A549 (cell line): ENCODE measurements at regions not wholly inside any gene's neighbourhood (a gene's known extent, or its start where the extent isn't known, plus 50 kb on each side); places are given as distances from the start of the nearest gene placed in this dataset.

Source experiments
- ATAC-seq, 2 experiments: fragments of 200-7000 bp in 1 of 2; fragments of >200 bp in 1 of 2; cut with Nextera tagmentation in 1 of 2; cut with Tn5 transposase in 1 of 2; 3 replicates each; pipeline versions ENCODE4 v1.8.0 to v1.9.1; 2018 to 2020; ENCODE audit warnings: mild to moderate bottlenecking in 1 of 2, moderate library complexity in 1 of 2
- CTCF ChIA-PET: fragments of 300-600 bp; sonication (Branson Sonifier 250); formaldehyde crosslinking; extraction: SDS; loops from one replicate; lab custom pipeline; 2021; ENCODE audit warnings: antibody characterized with exemption, inconsistent platforms; lab: Yijun Ruan, JAX
- POLR2A ChIA-PET: fragments of 350-600 bp; formaldehyde crosslinking; extraction: SDS; loops from one replicate; lab custom pipeline; 2021; ENCODE audit warnings: antibody characterized with exemption, inconsistent platforms; lab: Yijun Ruan, JAX
- DNase-seq, 2 experiments: peaks; one replicate each; pipeline versions ENCODE4 v3.0.0 to v3.0.0-alpha.2; 2011 to 2016; ENCODE audit warnings: low read depth in 1 of 2, low spot score in 1 of 2
- FAIRE-seq: peaks from 2 replicates; lab custom pipeline; 2011; peaks lifted over from hg19 to GRCh38; lab: Jason Lieb, UNC
- H3K27ac ChIP-seq, 2 experiments: fragments of >200 bp; sonication (Bioruptor Twin); formaldehyde crosslinking; 3 replicates each; pipeline ENCODE4 v1.5.1; 2016 to 2017
- H3K4me1 ChIP-seq: fragments of >200 bp; sonication (Bioruptor Twin); formaldehyde crosslinking; 3 replicates; pipeline ENCODE4 v1.6.1; 2016
- H3K4me2 ChIP-seq: fragments of >200 bp; sonication (Bioruptor Twin); formaldehyde crosslinking; 3 replicates; pipeline ENCODE4 v1.6.1; 2016
- H3K4me3 ChIP-seq: fragments of >200 bp; sonication (Bioruptor Twin); formaldehyde crosslinking; 3 replicates; pipeline ENCODE4 v1.5.1; 2016
- H3K9me3 ChIP-seq: fragments of >200 bp; sonication (Bioruptor Twin); formaldehyde crosslinking; 3 replicates; pipeline ENCODE4 v1.6.1; 2016
- BCL3 ChIP-seq: fragments of >200 bp; sonication (Bioruptor Twin); formaldehyde crosslinking; IDR thresholded peaks from 3 replicates; pipeline ENCODE4 v1.6.1; 2016
- BHLHE40 ChIP-seq: IDR thresholded peaks from 2 replicates; pipeline ENCODE4 v1.6.1; 2012; ENCODE audit warnings: low read depth, low read length, inconsistent platforms
- CBX8 ChIP-seq: fragments of 200-600 bp; sonication (generic); IDR thresholded peaks from 2 replicates; pipeline ENCODE4 v1.6.1; 2016
- EHF ChIP-seq: fragments of 250-450 bp; sonication (Bioruptor Pico); IDR thresholded peaks from 2 replicates; pipeline ENCODE4 v1.5.0; 2020; ENCODE audit warnings: mild to moderate bottlenecking
- EP300 ChIP-seq, 2 experiments: fragments of >200 bp; sonication (Bioruptor Twin); formaldehyde crosslinking; IDR thresholded peaks; 2 replicates in 1 of 2; 3 replicates in 1 of 2; pipeline ENCODE4 v1.6.1; 2016 to 2017
- FOSB ChIP-seq: fragments of 250-450 bp; sonication (Bioruptor Pico); IDR thresholded peaks from 2 replicates; pipeline ENCODE4 v1.5.0; 2020; ENCODE audit warnings: mild to moderate bottlenecking, moderate library complexity
- HMGXB4 ChIP-seq: fragments of 250-450 bp; sonication (Bioruptor Pico); IDR thresholded peaks from 2 replicates; pipeline ENCODE4 v1.5.0; 2021; ENCODE audit warnings: mild to moderate bottlenecking, moderate library complexity, borderline replicate concordance
- HOXA7 ChIP-seq: fragments of 250-450 bp; sonication (Bioruptor Pico); IDR thresholded peaks from 2 replicates; pipeline ENCODE4 v1.5.0; 2020; ENCODE audit warnings: mild to moderate bottlenecking, moderate library complexity
- HOXB5 ChIP-seq: fragments of 250-450 bp; sonication (Bioruptor Pico); IDR thresholded peaks from 2 replicates; pipeline ENCODE4 v1.5.0; 2020; ENCODE audit warnings: mild to moderate bottlenecking, moderate library complexity
- JUNB ChIP-seq: fragments of >200 bp; sonication (Bioruptor Twin); formaldehyde crosslinking; IDR thresholded peaks from 2 replicates; pipeline ENCODE4 v1.6.1; 2016
- KDM1A ChIP-seq: fragments of 200-600 bp; sonication (generic); IDR thresholded peaks from 2 replicates; pipeline ENCODE4 v1.6.1; 2016; ENCODE audit warnings: low read depth, mild to moderate bottlenecking
- KDM5A ChIP-seq: fragments of 200-600 bp; sonication (generic); IDR thresholded peaks from 2 replicates; pipeline ENCODE4 v1.6.1; 2016; ENCODE audit warnings: antibody characterized with exemption, mild to moderate bottlenecking
- MAX ChIP-seq: IDR thresholded peaks from 2 replicates; pipeline ENCODE4 v1.6.1; 2012
- MAZ ChIP-seq: fragments of 150-350 bp; IDR thresholded peaks from 2 replicates; pipeline ENCODE4 v1.6.1; 2014; ENCODE audit warnings: antibody characterized with exemption, low read depth, low read length, borderline replicate concordance
- NFE2L2 ChIP-seq: fragments of 150-350 bp; conservative IDR thresholded peaks from 2 replicates; pipeline ENCODE4 v1.6.1; 2014; ENCODE audit warnings: low read length
- POLR2A ChIP-seq: IDR thresholded peaks from 2 replicates; pipeline ENCODE4 v1.6.1; 2012; ENCODE audit warnings: mild to moderate bottlenecking, low read length
- RARB ChIP-seq: fragments of 250-450 bp; sonication (Bioruptor Pico); IDR thresholded peaks from 2 replicates; pipeline ENCODE4 v1.8.0; 2021; ENCODE audit warnings: mild to moderate bottlenecking, moderate library complexity
- SMC3 ChIP-seq: fragments of >200 bp; sonication (Bioruptor Twin); formaldehyde crosslinking; IDR thresholded peaks from 3 replicates; pipeline ENCODE4 v1.6.1; 2018; ENCODE audit warnings: inconsistent platforms
- SREBF2 ChIP-seq: fragments of 450-650 bp; IDR thresholded peaks from 2 replicates; pipeline ENCODE4 v1.6.1; 2014; ENCODE audit warnings: mild to moderate bottlenecking, moderate library complexity
- TFCP2L1 ChIP-seq: fragments of 250-450 bp; sonication (Bioruptor Pico); IDR thresholded peaks from 2 replicates; pipeline ENCODE4 v1.5.0; 2021; ENCODE audit warnings: mild to moderate bottlenecking
- TP53 ChIP-seq: fragments of 250-450 bp; sonication (Bioruptor Pico); IDR thresholded peaks from 2 replicates; pipeline ENCODE4 v1.5.0; 2021; ENCODE audit warnings: mild to moderate bottlenecking, moderate library complexity
- WGBS: methylation state at CpG from one replicate; pipeline ENCODE4 v1.1.6; 2017; ENCODE audit errors: missing lambda C conversion rate; 5-methylcytosine and 5-hydroxymethylcytosine counted together

GRCh38 chr22:49588739-49589138, 238.9 kb downstream of the BRD1 start:
- FAIRE-seq (no peak), DNase-seq (no peak), ATAC-seq (no peak)
- Histone ChIP-seq H3K4me1 (no peaks in the 10 kb centered on the region), H3K9me3 (no peaks in the 10 kb centered on the region), H3K4me3 (no peak overlapping the region), H3K27ac (no peak overlapping the region), H3K4me2 (no peak overlapping the region)
- ChIA-PET POLR2A (no interaction called here), CTCF (no interaction called here)
- 50% methylated on average over 6 of the region's 12 CpGs for WGBS
- TF ChIP-seq TP53 (CRISPR knock-in tag) (no peak), MAZ (no peak), FOSB (no peak), NFE2L2 (no peak), SMC3 (no peak), EHF (no peak), HOXA7 (CRISPR knock-in tag) (no peak), SREBF2 (no peak), MAX (no peak), KDM1A (no peak), RARB (CRISPR knock-in tag) (no peak), HOXB5 (CRISPR knock-in tag) (no peak), BHLHE40 (no peak)

- CTCF ChIA-PET, result no interaction called here
- 37% methylated on average over 11 of the region's 13 CpGs for WGBS
- no peak for ATAC-seq
Measured at GRCh38 chr22:49587987-49588386, 239.7 kb downstream of the BRD1 start.

GRCh38 chr22:49587421-49587820, 240.3 kb downstream of the BRD1 start:
- no peaks in the 10 kb centered on the region for H3K9me3 ChIP-seq
- FAIRE-seq, result no peak
- no peak for DNase-seq
- H3K4me3 ChIP-seq, result no peak overlapping the region
- ChIA-PET POLR2A (no interaction called here), CTCF (no interaction called here)
- H3K4me2 ChIP-seq, result no peak overlapping the region
- no peak for ATAC-seq
- 67% methylated on average over 10 of the region's 13 CpGs for WGBS
- H3K27ac ChIP-seq, result no peak overlapping the region
- no peaks in the 10 kb centered on the region for H3K4me1 ChIP-seq
- no peak for TF ChIP-seq HMGXB4
- TF ChIP-seq POLR2A, result no peak
- no peak for TF ChIP-seq CBX8
- TF ChIP-seq NFE2L2, result no peak
- TF ChIP-seq JUNB, result no peak
- no peak for TF ChIP-seq BCL3
- TF ChIP-seq SREBF2, result no peak

More at GRCh38 chr22:49587987-49588386, 239.7 kb downstream of the BRD1 start:
- H3K4me3 ChIP-seq, result no peak overlapping the region
- TF ChIP-seq MAX, result no peak
- TF ChIP-seq EP300 (IDR thresholded peaks at IDR 0.05), result no peak
- TF ChIP-seq BCL3, result no peak
- TF ChIP-seq KDM5A, result no peak
- TF ChIP-seq TFCP2L1 (CRISPR knock-in tag), result no peak
- TF ChIP-seq HOXB5 (CRISPR knock-in tag), result no peak
- TF ChIP-seq, all 56 proteins: peak for 0
- H3K4me2 ChIP-seq, result no peak overlapping the region
- no peak for DNase-seq
- H3K4me1 ChIP-seq, result no peaks in the 10 kb centered on the region
- no peak for FAIRE-seq
- H3K9me3 ChIP-seq, result no peaks in the 10 kb centered on the region
- H3K27ac ChIP-seq, result no peak overlapping the region
- POLR2A ChIA-PET, result no interaction called here
